Mesendoderm (in vitro differentiated cells): ENCODE measurements at regions not wholly inside any gene's neighbourhood (a gene's known extent, or its start where the extent isn't known, plus 50 kb on each side); places are given as distances from the start of the nearest gene placed in this dataset.
A peak's percentile ranks its signal among the peaks of the same experiment; 100 is the strongest.

Source experiments
- DNase-seq: peaks from one replicate; pipeline ENCODE4 v3.0.0; 2013
- H2AK5ac ChIP-seq: 2 replicates; pipeline ENCODE4 v1.6.1; 2013; ENCODE audit warnings: low read length, inconsistent platforms
- H2BK120ac ChIP-seq: 2 replicates; pipeline ENCODE4 v1.6.1; 2013; ENCODE audit warnings: low read depth, mild to moderate bottlenecking, low read length, moderate library complexity, mixed read lengths
- H2BK15ac ChIP-seq: replicated peaks from 2 replicates; pipeline ENCODE4 v1.6.1; 2013; ENCODE audit warnings: low read depth, mild to moderate bottlenecking, moderate library complexity
- H2BK5ac ChIP-seq: 2 replicates; pipeline ENCODE4 v1.6.1; 2013; ENCODE audit warnings: low read length, inconsistent platforms
- H3K18ac ChIP-seq: 2 replicates; pipeline ENCODE4 v1.6.1; 2013; ENCODE audit warnings: mild to moderate bottlenecking, low read length, mixed read lengths
- H3K23ac ChIP-seq: one replicate; pipeline ENCODE4 v1.6.1; 2013; ENCODE audit warnings: low read length
- H3K27ac ChIP-seq: 2 replicates; pipeline ENCODE4 v1.5.1; 2013; ENCODE audit warnings: low read depth, mild to moderate bottlenecking, inconsistent platforms, low read length, moderate library complexity
- H3K27me3 ChIP-seq: 2 replicates; pipeline ENCODE4 v1.6.1; 2013; ENCODE audit warnings: low read length, control low read depth, mild to moderate bottlenecking, inconsistent platforms; ENCODE audit not compliant: insufficient read depth, poor library complexity
- H3K36me3 ChIP-seq: 2 replicates; pipeline ENCODE4 v1.6.1; 2013; ENCODE audit warnings: low read length, inconsistent platforms; ENCODE audit not compliant: control insufficient read depth, insufficient read depth
- H3K4ac ChIP-seq: one replicate; pipeline ENCODE4 v1.6.1; 2013; ENCODE audit warnings: low read depth, mild to moderate bottlenecking, low read length, moderate library complexity
- H3K4me1 ChIP-seq: 2 replicates; pipeline ENCODE4 v1.6.1; 2013; ENCODE audit warnings: low read depth, low read length, inconsistent platforms; ENCODE audit not compliant: control insufficient read depth
- H3K4me2 ChIP-seq: 2 replicates; pipeline ENCODE4 v1.6.1; 2013; ENCODE audit warnings: low read length
- H3K4me3 ChIP-seq: 2 replicates; pipeline ENCODE4 v1.5.1; 2013; ENCODE audit warnings: mild to moderate bottlenecking, low read length
- H3K56ac ChIP-seq: one replicate; pipeline ENCODE4 v1.6.1; 2013; ENCODE audit warnings: low read length
- H3K79me1 ChIP-seq: 2 replicates; pipeline ENCODE4 v1.6.1; 2013; ENCODE audit warnings: low read length, inconsistent platforms
- H3K79me2 ChIP-seq: 2 replicates; pipeline ENCODE4 v1.6.1; 2013; ENCODE audit warnings: mild to moderate bottlenecking, low read length; ENCODE audit not compliant: control insufficient read depth, insufficient read depth
- H3K9ac ChIP-seq: 2 replicates; pipeline ENCODE4 v1.6.1; 2013; ENCODE audit warnings: low read length, inconsistent platforms
- H4K5ac ChIP-seq: one replicate; pipeline ENCODE4 v1.6.1; 2013; ENCODE audit warnings: low read length
- H4K8ac ChIP-seq: one replicate; pipeline ENCODE4 v1.6.1; 2013; ENCODE audit warnings: low read depth, mild to moderate bottlenecking, control low read depth, low read length, moderate library complexity
- WGBS: extraction: QIAGEN DNeasy Blood & Tissue Kit; methylation state at CpG from one replicate; pipeline ENCODE4 v1.1.7; 2013; ENCODE audit warnings: low lambda C conversion rate, missing lambda C conversion rate; ENCODE audit not compliant: insufficient coverage; ENCODE audit errors: extremely low coverage; 5-methylcytosine and 5-hydroxymethylcytosine counted together

DNA sequence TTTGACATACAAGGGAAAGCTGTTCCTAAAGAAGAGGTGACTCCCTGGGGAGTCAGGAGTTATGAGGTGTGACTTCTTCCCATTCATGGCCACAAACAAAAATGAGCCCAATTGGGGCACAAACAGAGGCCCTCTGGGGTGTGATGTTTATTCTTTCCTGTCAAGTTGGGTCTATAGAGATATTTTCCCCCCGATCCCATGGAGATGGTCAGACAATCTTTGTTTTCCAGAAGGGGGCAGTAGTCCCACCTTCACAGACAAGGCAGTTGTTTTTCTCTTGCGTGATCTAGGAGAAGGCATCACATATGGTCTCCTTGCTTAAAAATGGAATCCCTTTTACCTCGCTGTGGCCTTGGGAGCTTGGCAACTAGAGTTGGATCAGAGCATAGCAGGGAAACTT, 110.3 kb downstream of the MFSD1 start:
- Histone ChIP-seq H3K4me2 (no peak overlapping the region), H3K4ac (no peak overlapping the region), H3K18ac (no peak overlapping the region), H3K27me3 (no peaks in the 10 kb centered on the region), H3K36me3 (no peaks in the 10 kb centered on the region), H3K79me2 (no peaks in the 10 kb centered on the region), H3K9ac (no peak overlapping the region), H3K27ac (no peak overlapping the region), H2BK120ac (no peak overlapping the region), H3K4me3 (no peak overlapping the region), H2BK5ac (no peak overlapping the region), H3K4me1 (no peaks in the 10 kb centered on the region), H2AK5ac (no peak overlapping the region), H3K56ac (no peak overlapping the region), H3K23ac (no peak overlapping the region), H2BK15ac (no peak overlapping the region), H4K8ac (no peak overlapping the region), H3K79me1 (no peaks in the 10 kb centered on the region), H4K5ac (no peak overlapping the region)
- no CpG with 5 or more reads among the region's 3 CpGs for WGBS
- DNase-seq, result peak; percentile 69

GRCh38 chr3:158912621-158913020, 110.8 kb downstream of the MFSD1 start:
- H3K18ac ChIP-seq, result no peak overlapping the region
- H3K79me2 ChIP-seq, result no peaks in the 10 kb centered on the region
- H3K27ac ChIP-seq, result no peak overlapping the region
- no peak overlapping the region for H3K23ac ChIP-seq
- no peak overlapping the region for H2BK15ac ChIP-seq
- no peaks in the 10 kb centered on the region for H3K27me3 ChIP-seq
- no peaks in the 10 kb centered on the region for H3K4me1 ChIP-seq
- no peaks in the 10 kb centered on the region for H3K36me3 ChIP-seq
- DNase-seq, result no peak
- H3K4me2 ChIP-seq, result no peak overlapping the region
- H4K8ac ChIP-seq, result no peak overlapping the region
- H3K9ac ChIP-seq, result no peak overlapping the region
- no peaks in the 10 kb centered on the region for H3K79me1 ChIP-seq
- H2AK5ac ChIP-seq, result no peak overlapping the region
- WGBS, result no CpG with 5 or more reads among the region's 6 CpGs
- no peak overlapping the region for H4K5ac ChIP-seq
- H3K4ac ChIP-seq, result no peak overlapping the region
- H3K56ac ChIP-seq, result no peak overlapping the region
- H2BK5ac ChIP-seq, result no peak overlapping the region
- no peak overlapping the region for H2BK120ac ChIP-seq
- no peak overlapping the region for H3K4me3 ChIP-seq

DNA sequence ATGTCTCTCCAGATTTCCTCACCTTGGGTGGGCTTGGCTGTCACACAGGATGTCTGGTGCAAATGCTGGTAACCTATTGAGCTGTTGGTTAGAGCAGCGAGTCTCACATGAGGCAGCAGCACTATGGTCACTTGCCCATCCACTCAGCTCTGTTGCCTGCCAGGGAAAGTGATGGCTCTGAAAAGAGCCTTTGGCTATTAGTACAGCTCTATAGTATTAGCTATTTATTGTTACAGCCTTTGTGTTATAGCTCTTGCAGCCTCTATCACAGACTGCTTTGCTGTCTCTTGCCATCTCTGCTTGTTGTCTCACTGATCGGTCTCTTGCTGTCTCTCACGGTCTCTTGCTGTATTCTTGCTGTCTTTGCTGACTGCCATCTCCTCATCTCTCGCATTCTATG, 114.3 kb downstream of the MFSD1 start:
- Histone ChIP-seq H3K79me1 (no peaks in the 10 kb centered on the region), H3K9ac (no peak overlapping the region), H3K23ac (no peak overlapping the region), H4K5ac (no peak overlapping the region), H3K56ac (no peak overlapping the region), H2BK15ac (no peak overlapping the region), H3K4me1 (no peaks in the 10 kb centered on the region), H2BK120ac (no peak overlapping the region), H4K8ac (no peak overlapping the region), H3K4ac (no peak overlapping the region), H3K27ac (no peak overlapping the region), H3K36me3 (no peaks in the 10 kb centered on the region), H3K18ac (no peak overlapping the region), H3K4me3 (no peak overlapping the region), H2BK5ac (no peak overlapping the region), H3K79me2 (no peaks in the 10 kb centered on the region), H3K27me3 (no peaks in the 10 kb centered on the region), H2AK5ac (no peak overlapping the region), H3K4me2 (no peak overlapping the region)
- DNase-seq, result no peak
- WGBS, result no CpG with 5 or more reads among the region's 4 CpGs

- Histone ChIP-seq H3K79me2 (no peaks in the 10 kb centered on the region), H3K79me1 (no peaks in the 10 kb centered on the region), H3K18ac (no peak overlapping the region), H3K23ac (no peak overlapping the region), H4K8ac (no peak overlapping the region), H3K4me1 (no peaks in the 10 kb centered on the region), H3K36me3 (no peaks in the 10 kb centered on the region), H2BK120ac (no peak overlapping the region), H3K4ac (no peak overlapping the region), H3K56ac (no peak overlapping the region), H3K4me3 (no peak overlapping the region), H3K4me2 (no peak overlapping the region), H3K9ac (no peak overlapping the region), H2BK5ac (no peak overlapping the region), H3K27ac (no peak overlapping the region), H2BK15ac (peak overlapping the region; percentile 85), H4K5ac (no peak overlapping the region), H2AK5ac (no peak overlapping the region), H3K27me3 (no peaks in the 10 kb centered on the region)
- WGBS, result no CpG with 5 or more reads among the region's 3 CpGs
- peak; percentile 86 for DNase-seq
Observed at GRCh38 chr3:158918008-158918407, 116.2 kb downstream of the MFSD1 start.

GRCh38 chr3:158918451-158918850, 116.6 kb downstream of the MFSD1 start:
- Histone ChIP-seq H3K4me1 (no peaks in the 10 kb centered on the region), H4K8ac (no peak overlapping the region), H3K27ac (no peak overlapping the region), H3K79me1 (no peaks in the 10 kb centered on the region), H3K9ac (no peak overlapping the region), H2BK120ac (no peak overlapping the region), H3K4me2 (no peak overlapping the region), H2BK15ac (no peak overlapping the region), H3K36me3 (no peaks in the 10 kb centered on the region), H3K18ac (no peak overlapping the region), H2AK5ac (no peak overlapping the region), H3K4ac (no peak overlapping the region), H3K56ac (no peak overlapping the region), H3K23ac (no peak overlapping the region), H3K4me3 (no peak overlapping the region), H3K79me2 (no peaks in the 10 kb centered on the region), H3K27me3 (no peaks in the 10 kb centered on the region), H4K5ac (no peak overlapping the region), H2BK5ac (no peak overlapping the region)
- no peak for DNase-seq
- WGBS, result no CpG with 5 or more reads among the region's 2 CpGs

DNA sequence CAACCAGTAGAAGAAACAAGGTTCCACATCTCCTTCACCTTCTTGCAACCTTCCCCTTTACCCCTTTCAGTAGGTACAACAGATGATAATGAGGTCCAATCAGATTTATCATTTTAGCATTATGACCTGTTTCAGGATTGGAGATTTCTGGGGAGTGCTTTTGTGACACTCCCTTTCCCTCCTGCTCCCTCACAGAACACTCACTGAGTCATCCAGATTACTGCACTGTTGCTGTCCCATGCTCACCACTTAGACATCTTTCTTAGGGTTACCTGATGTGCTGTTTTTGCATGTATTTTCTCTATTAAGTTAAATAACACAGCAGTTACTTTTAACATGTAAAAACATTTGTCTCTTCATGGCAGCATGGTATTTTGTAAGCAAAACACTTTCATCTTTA, 118.5 kb downstream of the MFSD1 start:
- Histone ChIP-seq H3K36me3 (no peaks in the 10 kb centered on the region), H3K27ac (no peak overlapping the region), H3K79me1 (no peaks in the 10 kb centered on the region), H3K56ac (no peak overlapping the region), H3K4me2 (no peak overlapping the region), H2BK5ac (no peak overlapping the region), H3K4ac (no peak overlapping the region), H3K4me1 (no peaks in the 10 kb centered on the region), H3K4me3 (no peak overlapping the region), H2BK120ac (no peak overlapping the region), H3K79me2 (no peaks in the 10 kb centered on the region), H3K23ac (no peak overlapping the region), H3K27me3 (no peaks in the 10 kb centered on the region), H4K8ac (no peak overlapping the region), H3K9ac (no peak overlapping the region), H4K5ac (no peak overlapping the region), H2BK15ac (no peak overlapping the region), H2AK5ac (no peak overlapping the region), H3K18ac (no peak overlapping the region)
- DNase-seq, result no peak
